ENCODE measurements at regions not wholly inside any gene's neighbourhood (a gene's known extent, or its start where the extent isn't known, plus 50 kb on each side); places are given as distances from the start of the nearest gene placed in this dataset.

- no peaks in the 10 kb centered on the region for H3K4me1 ChIP-seq (ENCODE audit: control insufficient read depth, insufficient read depth, low read length)
- peak in 1 of 3 donors; percentile 55 for ATAC-seq
- no peak for DNase-seq
- H3K36me3 ChIP-seq (ENCODE audit: control insufficient read depth, insufficient read depth, low read length): no peaks in the 10 kb centered on the region
- intact Hi-C loops (cut with micrococcal nuclease): no loop called here
- Mint-ChIP-seq H3K9me3 (peaks cover 0 to 6% of the 10 kb centered on the region in 2 donors), H3K27ac (no peak overlapping the region), H3K4me3 (no peak overlapping the region), H3K36me3 (no peaks in the 10 kb centered on the region), H3K4me1 (no peaks in the 10 kb centered on the region), H3K27me3 (ENCODE audit: low read depth in 2 of 2) (no peaks in the 10 kb centered on the region)
- H3K4me3 ChIP-seq (ENCODE audit: low read length): no peak overlapping the region
- no peaks in the 10 kb centered on the region for H3K27me3 ChIP-seq (ENCODE audit: control insufficient read depth, insufficient read depth, low read length)
- TF ChIP-seq, protein P1, sequence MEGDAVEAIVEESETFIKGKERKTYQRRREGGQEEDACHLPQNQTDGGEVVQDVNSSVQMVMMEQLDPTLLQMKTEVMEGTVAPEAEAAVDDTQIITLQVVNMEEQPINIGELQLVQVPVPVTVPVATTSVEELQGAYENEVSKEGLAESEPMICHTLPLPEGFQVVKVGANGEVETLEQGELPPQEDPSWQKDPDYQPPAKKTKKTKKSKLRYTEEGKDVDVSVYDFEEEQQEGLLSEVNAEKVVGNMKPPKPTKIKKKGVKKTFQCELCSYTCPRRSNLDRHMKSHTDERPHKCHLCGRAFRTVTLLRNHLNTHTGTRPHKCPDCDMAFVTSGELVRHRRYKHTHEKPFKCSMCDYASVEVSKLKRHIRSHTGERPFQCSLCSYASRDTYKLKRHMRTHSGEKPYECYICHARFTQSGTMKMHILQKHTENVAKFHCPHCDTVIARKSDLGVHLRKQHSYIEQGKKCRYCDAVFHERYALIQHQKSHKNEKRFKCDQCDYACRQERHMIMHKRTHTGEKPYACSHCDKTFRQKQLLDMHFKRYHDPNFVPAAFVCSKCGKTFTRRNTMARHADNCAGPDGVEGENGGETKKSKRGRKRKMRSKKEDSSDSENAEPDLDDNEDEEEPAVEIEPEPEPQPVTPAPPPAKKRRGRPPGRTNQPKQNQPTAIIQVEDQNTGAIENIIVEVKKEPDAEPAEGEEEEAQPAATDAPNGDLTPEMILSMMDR (IDR thresholded peaks at IDR 0.05): no peak
- no peaks in the 10 kb centered on the region for H3K9me3 ChIP-seq (ENCODE audit: control insufficient read depth, insufficient read depth, low read length)
- H3K27ac ChIP-seq (ENCODE audit: low read length): no peak overlapping the region
Measured at GRCh38 chr12:85662207-85662602, 174.0 kb downstream of the RASSF9 start.

DNA sequence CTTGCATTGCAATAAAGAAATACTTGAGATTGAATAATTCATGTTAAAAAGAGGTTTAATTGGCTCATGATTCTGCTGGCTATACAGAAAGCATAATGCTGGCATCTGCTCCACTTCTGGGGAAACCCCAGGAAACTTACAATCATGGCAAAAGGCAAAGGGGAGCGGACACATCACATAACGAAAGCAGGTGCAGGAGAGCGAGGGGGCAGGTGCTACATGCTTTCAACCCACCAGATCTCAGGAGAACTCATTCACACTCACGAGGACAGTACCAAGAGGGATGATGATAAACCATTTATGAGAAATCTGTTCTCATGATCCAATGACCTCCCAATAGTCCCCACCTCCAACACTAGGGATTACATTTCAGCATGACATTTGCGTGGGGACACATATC is 172.6 kb downstream of the RASSF9 start:
- H3K4me1 Mint-ChIP-seq: no peaks in the 10 kb centered on the region
- 83% methylated on average over 5 of the region's 5 CpGs for WGBS (ENCODE audit: insufficient coverage)
- no peaks in the 10 kb centered on the region for H3K36me3 Mint-ChIP-seq
- TF ChIP-seq, protein P1 (IDR thresholded peaks at IDR 0.05): no peak
- ATAC-seq (no peak), DNase-seq (no peak)
- Histone ChIP-seq H3K27me3 (ENCODE audit: control insufficient read depth, insufficient read depth, low read length) (no peaks in the 10 kb centered on the region), H3K4me3 (ENCODE audit: low read length) (no peak overlapping the region), H3K4me1 (ENCODE audit: control insufficient read depth, insufficient read depth, low read length) (no peaks in the 10 kb centered on the region), H3K36me3 (ENCODE audit: control insufficient read depth, insufficient read depth, low read length) (no peaks in the 10 kb centered on the region), H3K9me3 (ENCODE audit: control insufficient read depth, insufficient read depth, low read length) (no peaks in the 10 kb centered on the region), H3K27ac (ENCODE audit: low read length) (no peak overlapping the region)
- H3K27me3 Mint-ChIP-seq (ENCODE audit: low read depth in 2 of 2): no peaks in the 10 kb centered on the region
- peaks cover 0 to 4% of the 10 kb centered on the region in 2 donors for H3K9me3 Mint-ChIP-seq
- intact Hi-C loops (cut with micrococcal nuclease): no loop called here
- no peak overlapping the region for H3K27ac Mint-ChIP-seq
- no peak overlapping the region for H3K4me3 Mint-ChIP-seq

- Mint-ChIP-seq H3K4me1 (no peaks in the 10 kb centered on the region), H3K27ac (no peak overlapping the region), H3K36me3 (no peaks in the 10 kb centered on the region), H3K27me3 (ENCODE audit: low read depth in 2 of 2) (no peaks in the 10 kb centered on the region), H3K9me3 (peaks cover 0 to 2% of the 10 kb centered on the region in 2 donors), H3K4me3 (no peak overlapping the region)
- Histone ChIP-seq H3K9me3 (ENCODE audit: control insufficient read depth, insufficient read depth, low read length) (no peaks in the 10 kb centered on the region), H3K4me3 (ENCODE audit: low read length) (no peak overlapping the region), H3K27ac (ENCODE audit: low read length) (no peak overlapping the region), H3K27me3 (ENCODE audit: control insufficient read depth, insufficient read depth, low read length) (no peaks in the 10 kb centered on the region), H3K4me1 (ENCODE audit: control insufficient read depth, insufficient read depth, low read length) (no peaks in the 10 kb centered on the region), H3K36me3 (ENCODE audit: control insufficient read depth, insufficient read depth, low read length) (no peaks in the 10 kb centered on the region)
- ATAC-seq (no peak), DNase-seq (no peak)
- TF ChIP-seq, protein P1 (IDR thresholded peaks at IDR 0.05): no peak
- intact Hi-C loops (cut with micrococcal nuclease): no loop called here
Measured at GRCh38 chr12:85664429-85664828, 171.8 kb downstream of the RASSF9 start.

- no peak for ATAC-seq
- no peaks in the 10 kb centered on the region for H3K36me3 Mint-ChIP-seq
- 88% methylated on average over 1 of the region's 1 CpG for WGBS (ENCODE audit: insufficient coverage)
- no peaks in the 10 kb centered on the region for H3K27me3 Mint-ChIP-seq (ENCODE audit: low read depth in 2 of 2)
- Histone ChIP-seq H3K27ac (ENCODE audit: low read length) (no peak overlapping the region), H3K36me3 (ENCODE audit: control insufficient read depth, insufficient read depth, low read length) (no peaks in the 10 kb centered on the region), H3K9me3 (ENCODE audit: control insufficient read depth, insufficient read depth, low read length) (peaks cover 7% of the 10 kb centered on the region), H3K4me1 (ENCODE audit: control insufficient read depth, insufficient read depth, low read length) (no peaks in the 10 kb centered on the region), H3K4me3 (ENCODE audit: low read length) (no peak overlapping the region), H3K27me3 (ENCODE audit: control insufficient read depth, insufficient read depth, low read length) (no peaks in the 10 kb centered on the region)
- intact Hi-C loops (cut with micrococcal nuclease): no loop called here
- no peak overlapping the region for H3K4me3 Mint-ChIP-seq
- no peaks in the 10 kb centered on the region for H3K4me1 Mint-ChIP-seq
- TF ChIP-seq, protein P1 (IDR thresholded peaks at IDR 0.05): no peak
- no peak for DNase-seq
- no peak overlapping the region for H3K27ac Mint-ChIP-seq
- peaks cover 0 to 2% of the 10 kb centered on the region in 2 donors for H3K9me3 Mint-ChIP-seq
Measured at GRCh38 chr12:85669911-85670310, 166.3 kb downstream of the RASSF9 start.
